Calu3 (cell line): ENCODE measurements at regions not wholly inside any gene's neighbourhood (a gene's known extent, or its start where the extent isn't known, plus 50 kb on each side); places are given as distances from the start of the nearest gene placed in this dataset.

Experiments used
- BruUV-seq: library from RNA; stranded (reverse); fragments of 400-500 nt; replicated peaks from 2 replicates; lab custom pipeline; 2021; lab: Mats Ljungman, UMichigan
- CTCF ChIA-PET: fragments of 300-600 bp; sonication (Branson Sonifier 250); formaldehyde crosslinking; loops from one replicate; lab custom pipeline; 2022; ENCODE audit warnings: antibody characterized with exemption; lab: Charles Lee
- DNase-seq: peaks from one replicate; pipeline ENCODE4 v3.0.0; 2022
- H3K27ac Mint-ChIP-seq: one replicate; pipeline ENCODE4 v1.8.0; 2022; ENCODE audit warnings: mixed read lengths; ENCODE audit not compliant: unreplicated experiment
- H3K27me3 Mint-ChIP-seq: one replicate; pipeline ENCODE4 v1.8.0; 2022; ENCODE audit warnings: mixed read lengths; ENCODE audit not compliant: unreplicated experiment
- H3K36me3 Mint-ChIP-seq: one replicate; pipeline ENCODE4 v1.8.0; 2022; ENCODE audit warnings: mild to moderate bottlenecking, moderate library complexity, mixed read lengths; ENCODE audit not compliant: insufficient read depth, unreplicated experiment
- H3K4me1 Mint-ChIP-seq: one replicate; pipeline ENCODE4 v1.8.0; 2022; ENCODE audit warnings: mild to moderate bottlenecking, low read depth, mixed read lengths; ENCODE audit not compliant: unreplicated experiment
- H3K4me3 Mint-ChIP-seq: one replicate; pipeline ENCODE4 v1.8.0; 2022; ENCODE audit warnings: mild to moderate bottlenecking, low read depth, moderate library complexity, mixed read lengths; ENCODE audit not compliant: unreplicated experiment
- H3K9me3 Mint-ChIP-seq: one replicate; pipeline ENCODE4 v1.8.0; 2022; ENCODE audit warnings: low read depth, mixed read lengths; ENCODE audit not compliant: unreplicated experiment
- CTCF ChIP-seq: fragments of 200-600 bp; IDR thresholded peaks from one replicate; pipeline ENCODE4 v1.8.0; 2022; ENCODE audit warnings: antibody characterized with exemption; ENCODE audit not compliant: unreplicated experiment
- intact Hi-C: fragments of 100-400 bp; cut with micrococcal nuclease; formaldehyde crosslinking; loops from one replicate; pipeline ENCODE4 v1.10.0; 2022; ENCODE audit not compliant: unreplicated experiment

- Mint-ChIP-seq H3K27ac (no peak overlapping the region), H3K36me3 (no peaks in the 10 kb centered on the region)
Measured at GRCh38 chr3:106197532-106198194, 328.9 kb upstream of the CBLB start.

GRCh38 chr3:106204160-106204868 lies 335.5 kb upstream of the CBLB start:
- TF ChIP-seq CTCF, result no peak
- H3K27ac Mint-ChIP-seq, result no peak overlapping the region
- CTCF ChIA-PET, result no interaction called here
- no peak for DNase-seq
- H3K9me3 Mint-ChIP-seq, result no peaks in the 10 kb centered on the region
- H3K4me1 Mint-ChIP-seq, result no peaks in the 10 kb centered on the region
- no TSS peak for BruUV-seq
- intact Hi-C loops, result no loop called here
- H3K4me3 Mint-ChIP-seq, result no peak overlapping the region
- H3K27me3 Mint-ChIP-seq, result no peaks in the 10 kb centered on the region
- no peaks in the 10 kb centered on the region for H3K36me3 Mint-ChIP-seq

More at GRCh38 chr3:106197532-106198194, 328.9 kb upstream of the CBLB start:
- Mint-ChIP-seq H3K4me3 (no peak overlapping the region), H3K4me1 (no peaks in the 10 kb centered on the region), H3K9me3 (no peaks in the 10 kb centered on the region), H3K27me3 (no peaks in the 10 kb centered on the region)
- CTCF ChIA-PET, result no interaction called here
- BruUV-seq, result no TSS peak
- no peak for DNase-seq
- no peak for TF ChIP-seq CTCF
- intact Hi-C loops, result no loop called here

GRCh38 chr3:106206146-106206545 lies 337.3 kb upstream of the CBLB start:
- no peak overlapping the region for H3K4me3 Mint-ChIP-seq
- H3K27ac Mint-ChIP-seq, result no peak overlapping the region
- H3K4me1 Mint-ChIP-seq, result no peaks in the 10 kb centered on the region
- H3K36me3 Mint-ChIP-seq, result no peaks in the 10 kb centered on the region
- H3K27me3 Mint-ChIP-seq, result no peaks in the 10 kb centered on the region
- DNase-seq, result no peak
- TF ChIP-seq CTCF, result no peak
- CTCF ChIA-PET, result interaction anchor here (0.7 kb wide), 3 partner anchors 9 to 913 kb away, joined by 3 to 6 read pairs (median 4); no protein-coding TSS in a partner anchor
- no peaks in the 10 kb centered on the region for H3K9me3 Mint-ChIP-seq
- no TSS peak for BruUV-seq
- intact Hi-C loops, result loop anchor here (5.0 kb wide), 1 partner anchor 519 kb away; no protein-coding TSS in a partner anchor

GRCh38 chr3:106206613-106207012 lies 337.8 kb upstream of the CBLB start:
- Mint-ChIP-seq H3K4me1 (no peaks in the 10 kb centered on the region), H3K36me3 (no peaks in the 10 kb centered on the region), H3K9me3 (no peaks in the 10 kb centered on the region), H3K27me3 (no peaks in the 10 kb centered on the region), H3K27ac (no peak overlapping the region), H3K4me3 (no peak overlapping the region)
- DNase-seq, result no peak
- CTCF ChIA-PET, result interaction anchor here (0.6 to 0.7 kb wide), 4 partner anchors 9 to 912 kb away, joined by 3 to 6 read pairs (median 4); no protein-coding TSS in a partner anchor
- no TSS peak for BruUV-seq
- no peak for TF ChIP-seq CTCF
- intact Hi-C loops, result loop anchor here (1.0 to 5.0 kb wide), 2 partner anchors 15 to 519 kb away; no protein-coding TSS in a partner anchor
